Hematopoietic multipotent progenitor cell treated with erythropoietin and hydrocortisone succinate and interleukin-3 and kit ligand, for 4 days (in vitro differentiated cells): ENCODE measurements at regions not wholly inside any gene's neighbourhood (a gene's known extent, or its start where the extent isn't known, plus 50 kb on each side); places are given as distances from the start of the nearest gene placed in this dataset.
A peak's percentile ranks its signal among the peaks of the same experiment; 100 is the strongest.
"Not testable (repeated sequence)": the region's sequence is repeated elsewhere in the genome, so short reads cannot be mapped to it uniquely, and the experiment has no call there.

Experiments
- DNase-seq: peaks from one replicate; pipeline ENCODE4 v3.0.0-alpha.2; 2015

GRCh38 chr3:194867270-194867983 lies 181.7 kb downstream of the FAM43A start:
- DNase-seq: peak; percentile 55

GRCh38 chr3:194868831-194869230 lies 183.1 kb downstream of the FAM43A start:
- no peak for DNase-seq

- peak; percentile 7 for DNase-seq
Measured at GRCh38 chr3:194869482-194870169, 183.9 kb downstream of the FAM43A start.

- no peak for DNase-seq
Measured at GRCh38 chr3:194870394-194871110, 184.9 kb downstream of the FAM43A start.

GRCh38 chr3:194871143-194871863 lies 185.6 kb downstream of the FAM43A start:
- DNase-seq: no peak

GRCh38 chr3:194871864-194872668 lies 186.4 kb downstream of the FAM43A start:
- DNase-seq: peak; percentile 62

- DNase-seq: no peak
Measured at GRCh38 chr3:194872669-194872977, 186.9 kb downstream of the FAM43A start.

GRCh38 chr3:194873474-194873873 lies 187.8 kb downstream of the FAM43A start:
- not testable (repeated sequence) for DNase-seq

- no peak for DNase-seq
Measured at GRCh38 chr3:194874206-194874605, 188.5 kb downstream of the FAM43A start.

GRCh38 chr3:194874783-194875182 lies 189.1 kb downstream of the FAM43A start:
- no peak for DNase-seq

- DNase-seq: no peak
Measured at GRCh38 chr3:194875581-194876402, 190.1 kb downstream of the FAM43A start.

GRCh38 chr3:194876403-194877095 lies 190.9 kb downstream of the FAM43A start:
- no peak for DNase-seq

GRCh38 chr3:194877291-194878119 lies 191.8 kb downstream of the FAM43A start:
- no peak for DNase-seq

- DNase-seq: peak; percentile 68
Measured at GRCh38 chr3:194879126-194879877, 193.6 kb downstream of the FAM43A start.

- DNase-seq: peak; percentile 64
Measured at GRCh38 chr3:194879991-194880939, 194.6 kb downstream of the FAM43A start.

- peak; percentile 82 for DNase-seq
Measured at GRCh38 chr3:194880940-194881925, 195.6 kb downstream of the FAM43A start.
